ENCODE measurements at regions not wholly inside any gene's neighbourhood (a gene's known extent, or its start where the extent isn't known, plus 50 kb on each side); places are given as distances from the start of the nearest gene placed in this dataset.

DNA sequence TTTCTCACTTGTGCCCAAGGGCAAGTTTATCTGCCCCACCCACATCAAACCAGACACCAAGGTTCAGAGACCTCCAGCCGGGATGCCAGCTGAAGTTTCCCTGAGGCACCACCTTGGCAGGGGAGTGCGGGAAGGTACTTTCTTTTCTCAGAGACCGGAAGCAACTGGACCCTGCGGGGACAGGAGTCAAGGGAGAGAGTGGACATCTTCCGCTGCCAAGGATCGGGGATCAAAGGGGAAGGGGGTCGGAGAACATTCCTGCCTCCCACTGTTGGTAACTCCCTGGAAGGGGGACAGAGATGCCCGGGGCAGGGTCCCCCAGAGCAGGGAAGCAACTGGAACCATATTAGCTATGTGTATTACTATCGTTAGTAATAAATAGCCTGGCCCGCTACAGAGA, 161.8 kb downstream of the DICER1 start:
- BruUV-seq (replicated peaks), result no TSS peak
- H3K27me3 Mint-ChIP-seq (ENCODE audit: unreplicated experiment), result peaks cover 64% of the 10 kb centered on the region
- no peaks in the 10 kb centered on the region for H3K36me3 Mint-ChIP-seq (ENCODE audit: insufficient read depth, unreplicated experiment)
- intact Hi-C loops (cut with micrococcal nuclease; ENCODE audit: unreplicated experiment), result no loop called here
- no peak for DNase-seq
- TF ChIP-seq, protein P1, sequence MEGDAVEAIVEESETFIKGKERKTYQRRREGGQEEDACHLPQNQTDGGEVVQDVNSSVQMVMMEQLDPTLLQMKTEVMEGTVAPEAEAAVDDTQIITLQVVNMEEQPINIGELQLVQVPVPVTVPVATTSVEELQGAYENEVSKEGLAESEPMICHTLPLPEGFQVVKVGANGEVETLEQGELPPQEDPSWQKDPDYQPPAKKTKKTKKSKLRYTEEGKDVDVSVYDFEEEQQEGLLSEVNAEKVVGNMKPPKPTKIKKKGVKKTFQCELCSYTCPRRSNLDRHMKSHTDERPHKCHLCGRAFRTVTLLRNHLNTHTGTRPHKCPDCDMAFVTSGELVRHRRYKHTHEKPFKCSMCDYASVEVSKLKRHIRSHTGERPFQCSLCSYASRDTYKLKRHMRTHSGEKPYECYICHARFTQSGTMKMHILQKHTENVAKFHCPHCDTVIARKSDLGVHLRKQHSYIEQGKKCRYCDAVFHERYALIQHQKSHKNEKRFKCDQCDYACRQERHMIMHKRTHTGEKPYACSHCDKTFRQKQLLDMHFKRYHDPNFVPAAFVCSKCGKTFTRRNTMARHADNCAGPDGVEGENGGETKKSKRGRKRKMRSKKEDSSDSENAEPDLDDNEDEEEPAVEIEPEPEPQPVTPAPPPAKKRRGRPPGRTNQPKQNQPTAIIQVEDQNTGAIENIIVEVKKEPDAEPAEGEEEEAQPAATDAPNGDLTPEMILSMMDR (IDR thresholded peaks at IDR 0.05; ENCODE audit: unreplicated experiment), result no peak
- H3K27ac Mint-ChIP-seq (ENCODE audit: unreplicated experiment), result no peak overlapping the region
- no peak overlapping the region for H3K4me3 Mint-ChIP-seq (ENCODE audit: low read depth, unreplicated experiment)
- CTCF ChIA-PET, result no interaction called here
- H3K9me3 Mint-ChIP-seq (ENCODE audit: low read depth, unreplicated experiment), result no peaks in the 10 kb centered on the region
- no peaks in the 10 kb centered on the region for H3K4me1 Mint-ChIP-seq (ENCODE audit: low read depth, unreplicated experiment)

DNA sequence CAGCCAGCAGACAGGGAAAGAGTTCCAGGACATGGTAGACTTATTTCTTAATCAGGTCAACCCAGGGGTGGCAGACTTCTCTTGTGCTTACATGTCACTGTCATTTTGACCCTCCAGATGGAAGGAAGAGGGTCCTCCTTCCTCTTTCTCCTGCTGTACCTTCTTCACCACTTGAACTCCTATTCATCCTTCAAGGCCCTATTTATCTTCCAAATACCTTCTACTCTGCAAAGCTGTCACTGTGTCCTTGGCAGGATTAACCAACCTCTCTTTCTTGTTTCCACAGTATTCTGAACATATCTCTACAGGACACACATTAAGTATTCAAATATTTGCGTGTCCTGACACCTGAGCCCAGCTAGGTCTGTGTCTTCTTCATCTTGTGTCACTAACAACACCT, 163.1 kb downstream of the DICER1 start:
- Mint-ChIP-seq H3K27me3 (ENCODE audit: unreplicated experiment) (peaks cover 51% of the 10 kb centered on the region), H3K4me3 (ENCODE audit: low read depth, unreplicated experiment) (no peak overlapping the region), H3K27ac (ENCODE audit: unreplicated experiment) (no peak overlapping the region), H3K9me3 (ENCODE audit: low read depth, unreplicated experiment) (no peaks in the 10 kb centered on the region), H3K4me1 (ENCODE audit: low read depth, unreplicated experiment) (no peaks in the 10 kb centered on the region), H3K36me3 (ENCODE audit: insufficient read depth, unreplicated experiment) (no peaks in the 10 kb centered on the region)
- no TSS peak for BruUV-seq (replicated peaks)
- CTCF ChIA-PET, result no interaction called here
- intact Hi-C loops (cut with micrococcal nuclease; ENCODE audit: unreplicated experiment), result no loop called here
- no peak for DNase-seq
- TF ChIP-seq, protein P1 (IDR thresholded peaks at IDR 0.05; ENCODE audit: unreplicated experiment), result no peak

DNA sequence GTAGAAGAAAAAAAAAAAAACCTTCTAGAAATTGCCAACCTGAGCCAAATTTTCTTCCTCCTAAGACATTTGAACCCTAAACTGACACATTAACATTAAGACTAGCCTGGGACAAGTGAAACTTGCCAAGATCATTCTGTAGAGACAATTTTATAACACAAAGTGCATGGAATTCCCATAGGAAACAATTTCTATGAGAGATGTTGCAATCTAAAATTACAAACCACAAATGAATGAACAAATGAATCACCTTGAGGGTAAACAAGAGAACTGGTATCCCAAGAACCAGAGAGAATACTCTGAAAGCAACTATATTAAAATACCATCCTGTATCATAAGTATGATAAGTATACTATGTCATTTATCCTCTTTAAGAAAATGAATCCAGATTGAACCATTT, 165.3 kb downstream of the DICER1 start:
- no peaks in the 10 kb centered on the region for H3K4me1 Mint-ChIP-seq (ENCODE audit: low read depth, unreplicated experiment)
- H3K9me3 Mint-ChIP-seq (ENCODE audit: low read depth, unreplicated experiment), result no peaks in the 10 kb centered on the region
- DNase-seq, result no peak
- intact Hi-C loops (cut with micrococcal nuclease; ENCODE audit: unreplicated experiment), result no loop called here
- H3K27ac Mint-ChIP-seq (ENCODE audit: unreplicated experiment), result no peak overlapping the region
- no peaks in the 10 kb centered on the region for H3K36me3 Mint-ChIP-seq (ENCODE audit: insufficient read depth, unreplicated experiment)
- no TSS peak for BruUV-seq (replicated peaks)
- peaks cover 29% of the 10 kb centered on the region for H3K27me3 Mint-ChIP-seq (ENCODE audit: unreplicated experiment)
- TF ChIP-seq, protein P1 (IDR thresholded peaks at IDR 0.05; ENCODE audit: unreplicated experiment), result no peak
- CTCF ChIA-PET, result no interaction called here
- no peak overlapping the region for H3K4me3 Mint-ChIP-seq (ENCODE audit: low read depth, unreplicated experiment)

DNA sequence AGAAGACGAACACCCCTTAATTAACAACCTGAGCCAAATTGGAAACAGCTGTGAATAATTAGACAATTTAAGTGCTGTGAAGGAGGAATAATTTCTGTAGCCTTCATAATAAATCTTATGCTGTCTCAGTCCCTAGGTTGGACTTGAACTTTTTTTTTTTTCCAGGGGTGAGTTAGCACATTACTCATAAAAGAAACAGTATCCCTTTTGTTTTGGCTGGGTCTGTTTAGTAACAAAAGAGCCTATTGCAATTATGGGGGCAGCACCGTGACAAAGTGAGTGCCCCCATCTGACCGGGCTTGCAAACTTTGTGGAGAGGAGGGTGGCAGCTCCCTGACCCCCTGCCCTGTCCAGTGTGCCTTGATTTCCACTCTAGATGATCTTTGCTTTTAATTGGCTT, 167.4 kb downstream of the DICER1 start:
- no peak for DNase-seq
- CTCF ChIA-PET, result no interaction called here
- Mint-ChIP-seq H3K4me1 (ENCODE audit: low read depth, unreplicated experiment) (no peaks in the 10 kb centered on the region), H3K36me3 (ENCODE audit: insufficient read depth, unreplicated experiment) (no peaks in the 10 kb centered on the region), H3K27me3 (ENCODE audit: unreplicated experiment) (peaks cover 37% of the 10 kb centered on the region), H3K9me3 (ENCODE audit: low read depth, unreplicated experiment) (no peaks in the 10 kb centered on the region), H3K27ac (ENCODE audit: unreplicated experiment) (no peak overlapping the region), H3K4me3 (ENCODE audit: low read depth, unreplicated experiment) (no peak overlapping the region)
- BruUV-seq (replicated peaks), result no TSS peak
- TF ChIP-seq, protein P1 (IDR thresholded peaks at IDR 0.05; ENCODE audit: unreplicated experiment), result no peak
- intact Hi-C loops (cut with micrococcal nuclease; ENCODE audit: unreplicated experiment), result no loop called here

DNA sequence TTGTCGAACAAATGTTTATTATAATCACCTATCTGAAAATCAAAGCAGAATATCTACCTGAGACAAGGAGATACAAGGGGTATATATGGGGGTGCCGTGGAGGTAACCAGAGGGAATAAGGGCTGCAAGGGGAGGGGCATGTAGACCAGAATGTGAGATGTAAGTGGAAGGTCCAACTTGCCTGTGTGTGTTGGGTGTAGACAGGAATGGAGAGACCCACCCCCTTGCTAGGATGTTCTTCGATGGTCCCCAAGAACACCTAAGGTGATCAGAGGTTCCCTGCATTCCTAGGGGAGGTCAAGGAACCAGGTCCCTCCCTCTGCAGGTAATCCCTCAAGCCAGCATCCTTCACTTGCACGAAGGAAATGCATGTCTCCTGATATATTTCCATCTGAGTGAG, 167.9 kb downstream of the DICER1 start:
- no peaks in the 10 kb centered on the region for H3K9me3 Mint-ChIP-seq (ENCODE audit: low read depth, unreplicated experiment)
- H3K4me1 Mint-ChIP-seq (ENCODE audit: low read depth, unreplicated experiment), result no peaks in the 10 kb centered on the region
- H3K36me3 Mint-ChIP-seq (ENCODE audit: insufficient read depth, unreplicated experiment), result no peaks in the 10 kb centered on the region
- H3K27ac Mint-ChIP-seq (ENCODE audit: unreplicated experiment), result no peak overlapping the region
- intact Hi-C loops (cut with micrococcal nuclease; ENCODE audit: unreplicated experiment), result no loop called here
- H3K27me3 Mint-ChIP-seq (ENCODE audit: unreplicated experiment), result peaks cover 37% of the 10 kb centered on the region
- BruUV-seq (replicated peaks), result no TSS peak
- DNase-seq, result no peak
- CTCF ChIA-PET, result no interaction called here
- TF ChIP-seq, protein P1 (IDR thresholded peaks at IDR 0.05; ENCODE audit: unreplicated experiment), result no peak
- no peak overlapping the region for H3K4me3 Mint-ChIP-seq (ENCODE audit: low read depth, unreplicated experiment)

All from Calu3 (cell line).